ENCODE measurements at regions not wholly inside any gene's neighbourhood (a gene's known extent, or its start where the extent isn't known, plus 50 kb on each side); places are given as distances from the start of the nearest gene placed in this dataset.

DNA sequence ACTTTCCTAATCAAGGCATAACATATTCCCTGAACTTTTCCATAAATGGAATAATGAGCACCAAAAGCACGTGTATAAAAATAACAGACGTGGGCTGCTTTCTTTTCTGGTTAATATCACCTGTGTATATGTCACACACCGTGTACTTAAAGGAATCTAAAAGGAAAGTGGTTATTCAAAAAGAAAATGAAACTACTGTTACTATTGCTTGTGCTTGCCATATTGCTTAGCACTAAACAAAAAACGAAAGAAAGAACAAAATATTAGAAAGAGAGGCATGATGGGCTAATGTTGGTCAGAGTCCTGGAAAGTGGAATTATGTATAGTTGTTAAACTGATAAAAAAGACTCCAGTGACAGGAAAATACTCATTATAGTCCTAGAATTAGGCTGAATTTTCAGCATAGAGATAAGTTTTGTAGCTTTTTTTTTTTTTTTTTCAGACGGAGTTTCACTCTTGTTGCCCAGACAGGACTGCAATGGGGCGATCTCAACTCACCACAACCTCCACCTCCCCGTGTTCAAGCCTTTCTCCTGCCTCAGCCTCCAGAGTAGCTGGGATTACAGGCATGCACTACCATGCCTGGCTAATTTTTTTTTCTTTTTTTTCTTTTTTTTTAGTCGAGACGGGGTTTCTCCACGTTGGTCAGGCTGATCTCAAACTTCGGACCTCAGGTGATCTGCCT is 123.2 kb downstream of the PABPC4L start:
- TF ChIP-seq, protein P1, sequence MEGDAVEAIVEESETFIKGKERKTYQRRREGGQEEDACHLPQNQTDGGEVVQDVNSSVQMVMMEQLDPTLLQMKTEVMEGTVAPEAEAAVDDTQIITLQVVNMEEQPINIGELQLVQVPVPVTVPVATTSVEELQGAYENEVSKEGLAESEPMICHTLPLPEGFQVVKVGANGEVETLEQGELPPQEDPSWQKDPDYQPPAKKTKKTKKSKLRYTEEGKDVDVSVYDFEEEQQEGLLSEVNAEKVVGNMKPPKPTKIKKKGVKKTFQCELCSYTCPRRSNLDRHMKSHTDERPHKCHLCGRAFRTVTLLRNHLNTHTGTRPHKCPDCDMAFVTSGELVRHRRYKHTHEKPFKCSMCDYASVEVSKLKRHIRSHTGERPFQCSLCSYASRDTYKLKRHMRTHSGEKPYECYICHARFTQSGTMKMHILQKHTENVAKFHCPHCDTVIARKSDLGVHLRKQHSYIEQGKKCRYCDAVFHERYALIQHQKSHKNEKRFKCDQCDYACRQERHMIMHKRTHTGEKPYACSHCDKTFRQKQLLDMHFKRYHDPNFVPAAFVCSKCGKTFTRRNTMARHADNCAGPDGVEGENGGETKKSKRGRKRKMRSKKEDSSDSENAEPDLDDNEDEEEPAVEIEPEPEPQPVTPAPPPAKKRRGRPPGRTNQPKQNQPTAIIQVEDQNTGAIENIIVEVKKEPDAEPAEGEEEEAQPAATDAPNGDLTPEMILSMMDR (IDR thresholded peaks at IDR 0.05): no peak
- TF ChIP-seq POLR2AphosphoS5 (IDR thresholded peaks at IDR 0.05; ENCODE audit: low read depth, low read length): no peak
- TF ChIP-seq SIN3A (IDR thresholded peaks at IDR 0.05; ENCODE audit: borderline replicate concordance, insufficient read depth, low read depth, low read length): no peak
- TF ChIP-seq, protein P2, sequence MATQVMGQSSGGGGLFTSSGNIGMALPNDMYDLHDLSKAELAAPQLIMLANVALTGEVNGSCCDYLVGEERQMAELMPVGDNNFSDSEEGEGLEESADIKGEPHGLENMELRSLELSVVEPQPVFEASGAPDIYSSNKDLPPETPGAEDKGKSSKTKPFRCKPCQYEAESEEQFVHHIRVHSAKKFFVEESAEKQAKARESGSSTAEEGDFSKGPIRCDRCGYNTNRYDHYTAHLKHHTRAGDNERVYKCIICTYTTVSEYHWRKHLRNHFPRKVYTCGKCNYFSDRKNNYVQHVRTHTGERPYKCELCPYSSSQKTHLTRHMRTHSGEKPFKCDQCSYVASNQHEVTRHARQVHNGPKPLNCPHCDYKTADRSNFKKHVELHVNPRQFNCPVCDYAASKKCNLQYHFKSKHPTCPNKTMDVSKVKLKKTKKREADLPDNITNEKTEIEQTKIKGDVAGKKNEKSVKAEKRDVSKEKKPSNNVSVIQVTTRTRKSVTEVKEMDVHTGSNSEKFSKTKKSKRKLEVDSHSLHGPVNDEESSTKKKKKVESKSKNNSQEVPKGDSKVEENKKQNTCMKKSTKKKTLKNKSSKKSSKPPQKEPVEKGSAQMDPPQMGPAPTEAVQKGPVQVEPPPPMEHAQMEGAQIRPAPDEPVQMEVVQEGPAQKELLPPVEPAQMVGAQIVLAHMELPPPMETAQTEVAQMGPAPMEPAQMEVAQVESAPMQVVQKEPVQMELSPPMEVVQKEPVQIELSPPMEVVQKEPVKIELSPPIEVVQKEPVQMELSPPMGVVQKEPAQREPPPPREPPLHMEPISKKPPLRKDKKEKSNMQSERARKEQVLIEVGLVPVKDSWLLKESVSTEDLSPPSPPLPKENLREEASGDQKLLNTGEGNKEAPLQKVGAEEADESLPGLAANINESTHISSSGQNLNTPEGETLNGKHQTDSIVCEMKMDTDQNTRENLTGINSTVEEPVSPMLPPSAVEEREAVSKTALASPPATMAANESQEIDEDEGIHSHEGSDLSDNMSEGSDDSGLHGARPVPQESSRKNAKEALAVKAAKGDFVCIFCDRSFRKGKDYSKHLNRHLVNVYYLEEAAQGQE (IDR thresholded peaks at IDR 0.05; ENCODE audit: insufficient read depth in 1 of 2, low read depth in 2 of 2, low read length in 1 of 2): no peak
- no peak for TF ChIP-seq TCF7L2 (IDR thresholded peaks at IDR 0.05; ENCODE audit: low read depth, low read length)

Data from Panc1 (cell line).